ENCODE measurements at regions not wholly inside any gene's neighbourhood (a gene's known extent, or its start where the extent isn't known, plus 50 kb on each side); places are given as distances from the start of the nearest gene placed in this dataset.

DNA sequence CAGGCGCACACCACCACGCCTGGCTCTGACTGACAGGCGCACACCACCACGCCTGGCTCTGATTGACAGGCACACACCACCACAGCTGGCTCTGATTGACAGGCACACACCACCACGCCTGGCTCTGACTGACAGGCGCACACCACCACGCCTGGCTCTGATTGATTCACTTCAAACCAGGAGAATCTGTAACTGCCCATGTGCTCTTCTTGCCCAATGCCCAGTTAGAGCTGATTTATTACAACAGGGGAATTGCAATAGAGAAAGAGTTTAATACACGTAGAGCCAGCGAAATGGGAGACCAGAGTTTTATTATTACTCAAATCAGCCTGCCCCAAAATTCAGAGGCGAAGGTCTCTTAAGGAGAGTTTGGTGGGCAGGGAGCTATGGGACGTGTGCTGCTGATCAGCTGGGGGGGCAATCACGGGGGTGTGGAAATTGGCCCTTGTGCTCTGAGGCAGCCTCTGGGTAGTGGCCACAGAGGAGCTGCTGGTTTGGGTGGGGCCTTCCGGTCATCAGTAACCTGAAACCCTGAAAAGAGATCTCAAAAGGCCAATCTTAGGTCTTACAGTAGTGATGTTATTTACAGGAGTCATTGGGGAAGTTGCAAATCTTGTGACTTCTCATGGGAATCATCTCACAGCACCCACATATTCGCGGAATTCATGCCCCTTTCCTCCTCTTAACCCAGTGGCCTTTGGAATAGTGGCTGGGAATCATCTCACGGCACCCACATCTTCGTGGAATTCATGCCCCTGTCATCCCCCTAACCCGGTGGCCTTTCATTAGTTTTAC, 63.8 kb upstream of the TFRC start:
- Histone ChIP-seq H3K79me2 (ENCODE audit: insufficient read depth) (no peaks in the 10 kb centered on the region), H3K9ac (no peak overlapping the region), H3F3A (replicated peaks; ENCODE audit: insufficient read depth) (no peaks in the 10 kb centered on the region), H3K27me3 (ENCODE audit: insufficient read depth) (no peaks in the 10 kb centered on the region), H3K9me2 (no peaks in the 10 kb centered on the region), H4K20me1 (ENCODE audit: insufficient read depth) (no peaks in the 10 kb centered on the region), H2AFZ (ENCODE audit: low read depth) (no peak overlapping the region), H3K4me1 (ENCODE audit: control insufficient read depth in 1 of 2, insufficient read depth in 2 of 2, low read depth in 1 of 2, low read length in 1 of 2) (no peaks in the 10 kb centered on the region), H3K36me3 (replicated peaks in 1 of 2; ENCODE audit: control insufficient read depth in 1 of 2, insufficient read depth in 2 of 2, low read length in 1 of 2) (no peaks in the 10 kb centered on the region), H3K4me3 (ENCODE audit: low read depth in 2 of 2, low read length in 1 of 2) (no peak overlapping the region), H3K27ac (ENCODE audit: low read depth in 2 of 2, low read length in 1 of 2) (no peak overlapping the region), H3K4me2 (no peak overlapping the region), H3K9me3 (no peaks in the 10 kb centered on the region)
- POLR2A ChIA-PET, result no interaction called here
- TF ChIP-seq, protein P1, sequence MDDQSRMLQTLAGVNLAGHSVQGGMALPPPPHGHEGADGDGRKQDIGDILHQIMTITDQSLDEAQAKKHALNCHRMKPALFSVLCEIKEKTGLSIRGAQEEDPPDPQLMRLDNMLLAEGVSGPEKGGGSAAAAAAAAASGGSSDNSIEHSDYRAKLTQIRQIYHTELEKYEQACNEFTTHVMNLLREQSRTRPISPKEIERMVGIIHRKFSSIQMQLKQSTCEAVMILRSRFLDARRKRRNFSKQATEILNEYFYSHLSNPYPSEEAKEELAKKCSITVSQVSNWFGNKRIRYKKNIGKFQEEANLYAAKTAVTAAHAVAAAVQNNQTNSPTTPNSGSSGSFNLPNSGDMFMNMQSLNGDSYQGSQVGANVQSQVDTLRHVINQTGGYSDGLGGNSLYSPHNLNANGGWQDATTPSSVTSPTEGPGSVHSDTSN (IDR thresholded peaks at IDR 0.05), result no peak
- TF ChIP-seq YY1 (IDR thresholded peaks at IDR 0.05; ENCODE audit: low read depth) (no peak), MXI1 (IDR thresholded peaks at IDR 0.05; ENCODE audit: low read depth, low read length) (no peak), RFX5 (IDR thresholded peaks at IDR 0.05; ENCODE audit: low read length) (no peak), EP300 (IDR thresholded peaks at IDR 0.05; ENCODE audit: borderline replicate concordance in 1 of 2, low read depth in 1 of 2, low read length in 1 of 2) (no peak), TAF1 (IDR thresholded peaks at IDR 0.05; ENCODE audit: borderline replicate concordance, low read depth, low read length) (no peak), JUND (IDR thresholded peaks at IDR 0.05) (no peak)
- TF ChIP-seq, protein P2, sequence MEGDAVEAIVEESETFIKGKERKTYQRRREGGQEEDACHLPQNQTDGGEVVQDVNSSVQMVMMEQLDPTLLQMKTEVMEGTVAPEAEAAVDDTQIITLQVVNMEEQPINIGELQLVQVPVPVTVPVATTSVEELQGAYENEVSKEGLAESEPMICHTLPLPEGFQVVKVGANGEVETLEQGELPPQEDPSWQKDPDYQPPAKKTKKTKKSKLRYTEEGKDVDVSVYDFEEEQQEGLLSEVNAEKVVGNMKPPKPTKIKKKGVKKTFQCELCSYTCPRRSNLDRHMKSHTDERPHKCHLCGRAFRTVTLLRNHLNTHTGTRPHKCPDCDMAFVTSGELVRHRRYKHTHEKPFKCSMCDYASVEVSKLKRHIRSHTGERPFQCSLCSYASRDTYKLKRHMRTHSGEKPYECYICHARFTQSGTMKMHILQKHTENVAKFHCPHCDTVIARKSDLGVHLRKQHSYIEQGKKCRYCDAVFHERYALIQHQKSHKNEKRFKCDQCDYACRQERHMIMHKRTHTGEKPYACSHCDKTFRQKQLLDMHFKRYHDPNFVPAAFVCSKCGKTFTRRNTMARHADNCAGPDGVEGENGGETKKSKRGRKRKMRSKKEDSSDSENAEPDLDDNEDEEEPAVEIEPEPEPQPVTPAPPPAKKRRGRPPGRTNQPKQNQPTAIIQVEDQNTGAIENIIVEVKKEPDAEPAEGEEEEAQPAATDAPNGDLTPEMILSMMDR (IDR thresholded peaks at IDR 0.05), result no peak
- 78% methylated on average over 11 of the region's 18 CpGs for WGBS (ENCODE audit: low lambda C conversion rate)
- CTCF ChIA-PET, result interaction anchor here (1.4 kb wide), 1 partner anchor 50 kb away, joined by 3 read pairs; no protein-coding TSS in a partner anchor
- no peak for DNase-seq

DNA sequence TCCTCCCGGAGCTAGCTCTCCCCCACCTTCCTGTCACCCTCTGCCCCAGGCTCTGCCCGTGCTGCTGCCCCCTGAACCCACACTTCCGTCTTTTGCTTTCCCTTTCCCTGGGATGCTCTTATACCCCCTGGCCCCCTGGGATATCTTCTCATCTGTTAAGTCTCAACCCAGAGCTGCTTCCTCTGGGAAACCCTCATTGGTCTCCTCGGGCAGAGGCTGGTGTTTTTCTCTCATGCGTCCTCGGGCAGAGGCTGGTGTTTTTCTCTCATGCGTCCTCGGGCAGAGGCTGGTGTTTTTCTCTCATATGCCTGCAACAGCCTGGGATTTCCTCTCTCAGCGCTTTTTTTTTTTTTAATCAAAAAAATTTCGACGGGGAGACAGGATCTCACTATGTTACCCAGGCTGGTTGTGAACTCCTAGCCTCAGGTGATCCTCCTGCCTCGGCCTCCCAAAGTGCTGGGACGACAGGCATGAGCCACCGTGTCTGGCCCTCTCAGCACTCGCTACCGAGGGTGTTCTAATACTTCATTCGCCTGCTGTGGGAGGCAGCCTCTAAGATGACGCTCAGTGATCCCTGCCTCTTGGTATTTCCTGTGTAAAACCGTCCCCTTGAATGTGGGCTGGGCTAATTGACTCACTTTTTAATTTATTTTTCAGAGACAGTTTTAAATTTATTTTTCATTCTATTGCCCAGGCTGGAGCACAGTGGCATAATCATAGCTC, 62.7 kb upstream of the TFRC start:
- no peak overlapping the region for H3K4me3 ChIP-seq (ENCODE audit: low read depth in 2 of 2, low read length in 1 of 2)
- ChIA-PET POLR2A (no interaction called here), CTCF (interaction anchor here (1.4 kb wide), 1 partner anchor 51 kb away, joined by 3 read pairs; no protein-coding TSS in a partner anchor)
- DNase-seq, result no peak
- H3K27ac ChIP-seq (ENCODE audit: low read depth in 2 of 2, low read length in 1 of 2), result no peak overlapping the region
- no peaks in the 10 kb centered on the region for H4K20me1 ChIP-seq (ENCODE audit: insufficient read depth)
- WGBS (ENCODE audit: low lambda C conversion rate), result 70% methylated on average over 19 of the region's 19 CpGs
- H3K4me2 ChIP-seq, result no peak overlapping the region
- H2AFZ ChIP-seq (ENCODE audit: low read depth), result no peak overlapping the region
- H3K9me2 ChIP-seq, result no peaks in the 10 kb centered on the region
- no peaks in the 10 kb centered on the region for H3K4me1 ChIP-seq (ENCODE audit: control insufficient read depth in 1 of 2, insufficient read depth in 2 of 2, low read depth in 1 of 2, low read length in 1 of 2)
- no peaks in the 10 kb centered on the region for H3K9me3 ChIP-seq
- no peaks in the 10 kb centered on the region for H3K36me3 ChIP-seq (replicated peaks in 1 of 2; ENCODE audit: control insufficient read depth in 1 of 2, insufficient read depth in 2 of 2, low read length in 1 of 2)
- H3K27me3 ChIP-seq (ENCODE audit: insufficient read depth), result no peaks in the 10 kb centered on the region
- H3K9ac ChIP-seq, result no peak overlapping the region
- H3K79me2 ChIP-seq (ENCODE audit: insufficient read depth), result no peaks in the 10 kb centered on the region
- no peaks in the 10 kb centered on the region for H3F3A ChIP-seq (replicated peaks; ENCODE audit: insufficient read depth)
- TF ChIP-seq SIN3A (IDR thresholded peaks at IDR 0.05; ENCODE audit: borderline replicate concordance, low read depth, low read length), result no peak
- TF ChIP-seq RXRA (IDR thresholded peaks at IDR 0.05; ENCODE audit: borderline replicate concordance, low read depth), result no peak
- TF ChIP-seq, protein P3, sequence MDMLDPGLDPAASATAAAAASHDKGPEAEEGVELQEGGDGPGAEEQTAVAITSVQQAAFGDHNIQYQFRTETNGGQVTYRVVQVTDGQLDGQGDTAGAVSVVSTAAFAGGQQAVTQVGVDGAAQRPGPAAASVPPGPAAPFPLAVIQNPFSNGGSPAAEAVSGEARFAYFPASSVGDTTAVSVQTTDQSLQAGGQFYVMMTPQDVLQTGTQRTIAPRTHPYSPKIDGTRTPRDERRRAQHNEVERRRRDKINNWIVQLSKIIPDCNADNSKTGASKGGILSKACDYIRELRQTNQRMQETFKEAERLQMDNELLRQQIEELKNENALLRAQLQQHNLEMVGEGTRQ (IDR thresholded peaks at IDR 0.05; ENCODE audit: borderline replicate concordance, low read depth, low read length), result no peak
- no peak for TF ChIP-seq TCF12 (IDR thresholded peaks at IDR 0.05)
- TF ChIP-seq RAD21 (IDR thresholded peaks at IDR 0.05; ENCODE audit: low read length), result no peak
- TF ChIP-seq, protein P4, sequence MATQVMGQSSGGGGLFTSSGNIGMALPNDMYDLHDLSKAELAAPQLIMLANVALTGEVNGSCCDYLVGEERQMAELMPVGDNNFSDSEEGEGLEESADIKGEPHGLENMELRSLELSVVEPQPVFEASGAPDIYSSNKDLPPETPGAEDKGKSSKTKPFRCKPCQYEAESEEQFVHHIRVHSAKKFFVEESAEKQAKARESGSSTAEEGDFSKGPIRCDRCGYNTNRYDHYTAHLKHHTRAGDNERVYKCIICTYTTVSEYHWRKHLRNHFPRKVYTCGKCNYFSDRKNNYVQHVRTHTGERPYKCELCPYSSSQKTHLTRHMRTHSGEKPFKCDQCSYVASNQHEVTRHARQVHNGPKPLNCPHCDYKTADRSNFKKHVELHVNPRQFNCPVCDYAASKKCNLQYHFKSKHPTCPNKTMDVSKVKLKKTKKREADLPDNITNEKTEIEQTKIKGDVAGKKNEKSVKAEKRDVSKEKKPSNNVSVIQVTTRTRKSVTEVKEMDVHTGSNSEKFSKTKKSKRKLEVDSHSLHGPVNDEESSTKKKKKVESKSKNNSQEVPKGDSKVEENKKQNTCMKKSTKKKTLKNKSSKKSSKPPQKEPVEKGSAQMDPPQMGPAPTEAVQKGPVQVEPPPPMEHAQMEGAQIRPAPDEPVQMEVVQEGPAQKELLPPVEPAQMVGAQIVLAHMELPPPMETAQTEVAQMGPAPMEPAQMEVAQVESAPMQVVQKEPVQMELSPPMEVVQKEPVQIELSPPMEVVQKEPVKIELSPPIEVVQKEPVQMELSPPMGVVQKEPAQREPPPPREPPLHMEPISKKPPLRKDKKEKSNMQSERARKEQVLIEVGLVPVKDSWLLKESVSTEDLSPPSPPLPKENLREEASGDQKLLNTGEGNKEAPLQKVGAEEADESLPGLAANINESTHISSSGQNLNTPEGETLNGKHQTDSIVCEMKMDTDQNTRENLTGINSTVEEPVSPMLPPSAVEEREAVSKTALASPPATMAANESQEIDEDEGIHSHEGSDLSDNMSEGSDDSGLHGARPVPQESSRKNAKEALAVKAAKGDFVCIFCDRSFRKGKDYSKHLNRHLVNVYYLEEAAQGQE (IDR thresholded peaks at IDR 0.05; ENCODE audit: low read depth, low read length), result no peak
- no peak for TF ChIP-seq CHD2 (IDR thresholded peaks at IDR 0.05; ENCODE audit: low read length, partially characterized antibody)
- no peak for TF ChIP-seq FOXM1 (IDR thresholded peaks at IDR 0.05; ENCODE audit: low read depth)
- TF ChIP-seq, protein P2 (IDR thresholded peaks at IDR 0.05), result no peak
